C4-2B (cell line): ENCODE measurements at regions not wholly inside any gene's neighbourhood (a gene's known extent, or its start where the extent isn't known, plus 50 kb on each side); places are given as distances from the start of the nearest gene placed in this dataset.

Experiments used
- H3K27ac ChIP-seq: fragments of 450-650 bp; 2 replicates; pipeline ENCODE4 v1.5.1; 2017
- ZFX ChIP-seq: fragments of 450-650 bp; IDR thresholded peaks from 2 replicates; pipeline ENCODE4 v1.6.1; 2017
- TF ChIP-seq, protein P1 (sequence below): fragments of 450-650 bp; conservative IDR thresholded peaks from 2 replicates; pipeline ENCODE4 v1.5.1; 2017; ENCODE audit warnings: mild to moderate bottlenecking

DNA sequence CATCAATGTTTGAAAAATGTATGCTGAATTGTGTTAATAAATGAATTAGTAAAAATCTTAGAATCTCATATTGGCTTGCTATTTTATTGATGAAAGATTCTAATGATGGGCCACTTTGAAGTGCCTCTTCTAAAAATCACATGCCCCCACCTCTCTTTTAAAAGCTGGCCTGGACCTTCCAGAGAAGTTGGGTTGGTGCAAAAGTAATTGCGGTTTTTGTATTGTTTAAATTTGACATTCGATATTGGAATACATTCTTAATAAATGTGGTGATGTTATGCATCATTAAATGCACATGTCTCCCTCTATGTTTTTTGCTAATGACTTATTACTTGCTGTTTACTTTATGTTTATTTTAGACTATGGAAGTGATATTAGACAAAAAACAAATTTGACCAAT, 314.6 kb upstream of the C16orf82 start:
- no peak overlapping the region for H3K27ac ChIP-seq
- no peak for TF ChIP-seq ZFX
- TF ChIP-seq, protein P1, sequence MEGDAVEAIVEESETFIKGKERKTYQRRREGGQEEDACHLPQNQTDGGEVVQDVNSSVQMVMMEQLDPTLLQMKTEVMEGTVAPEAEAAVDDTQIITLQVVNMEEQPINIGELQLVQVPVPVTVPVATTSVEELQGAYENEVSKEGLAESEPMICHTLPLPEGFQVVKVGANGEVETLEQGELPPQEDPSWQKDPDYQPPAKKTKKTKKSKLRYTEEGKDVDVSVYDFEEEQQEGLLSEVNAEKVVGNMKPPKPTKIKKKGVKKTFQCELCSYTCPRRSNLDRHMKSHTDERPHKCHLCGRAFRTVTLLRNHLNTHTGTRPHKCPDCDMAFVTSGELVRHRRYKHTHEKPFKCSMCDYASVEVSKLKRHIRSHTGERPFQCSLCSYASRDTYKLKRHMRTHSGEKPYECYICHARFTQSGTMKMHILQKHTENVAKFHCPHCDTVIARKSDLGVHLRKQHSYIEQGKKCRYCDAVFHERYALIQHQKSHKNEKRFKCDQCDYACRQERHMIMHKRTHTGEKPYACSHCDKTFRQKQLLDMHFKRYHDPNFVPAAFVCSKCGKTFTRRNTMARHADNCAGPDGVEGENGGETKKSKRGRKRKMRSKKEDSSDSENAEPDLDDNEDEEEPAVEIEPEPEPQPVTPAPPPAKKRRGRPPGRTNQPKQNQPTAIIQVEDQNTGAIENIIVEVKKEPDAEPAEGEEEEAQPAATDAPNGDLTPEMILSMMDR, result no peak

DNA sequence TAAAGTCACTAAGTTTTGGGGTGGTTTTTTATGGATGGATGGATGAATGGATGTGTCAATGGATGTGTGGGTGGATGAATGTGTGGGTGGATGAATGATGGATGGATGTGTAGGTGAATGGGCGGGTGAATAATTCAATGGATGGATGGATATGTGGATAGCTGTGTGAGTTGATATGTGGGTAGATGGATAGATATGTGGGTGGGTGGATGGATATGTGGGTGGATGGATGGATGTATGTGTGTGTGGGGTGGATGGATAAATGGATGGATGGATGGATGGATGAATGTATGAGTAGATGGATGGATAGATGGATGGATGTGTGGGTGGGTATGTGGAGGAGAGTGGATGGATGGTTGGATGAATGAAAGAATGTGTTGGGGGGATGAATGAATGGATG, 310.1 kb upstream of the C16orf82 start:
- H3K27ac ChIP-seq, result no peak overlapping the region
- no peak for TF ChIP-seq ZFX
- TF ChIP-seq, protein P1, result no peak

DNA sequence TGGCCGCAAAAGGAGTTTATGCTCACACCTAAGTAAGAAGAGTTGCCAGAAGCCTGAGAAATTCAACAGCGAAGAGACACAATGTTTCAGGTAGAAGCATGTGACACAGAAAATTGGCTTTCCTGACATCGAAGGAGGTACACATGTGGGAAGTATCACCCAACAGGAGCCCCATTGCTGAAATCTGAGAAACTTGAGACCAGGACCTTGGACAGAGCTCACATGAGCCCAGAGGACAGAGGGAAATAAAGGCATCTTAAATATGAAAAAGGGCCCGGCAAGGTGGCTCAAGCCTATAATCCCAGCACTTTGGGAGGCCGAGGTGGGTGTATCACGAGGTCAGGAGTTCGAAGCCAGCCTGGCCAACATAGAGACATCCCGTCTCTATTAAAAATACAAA, 304.1 kb upstream of the C16orf82 start:
- TF ChIP-seq, protein P1, result no peak
- TF ChIP-seq ZFX, result no peak
- H3K27ac ChIP-seq, result no peak overlapping the region

DNA sequence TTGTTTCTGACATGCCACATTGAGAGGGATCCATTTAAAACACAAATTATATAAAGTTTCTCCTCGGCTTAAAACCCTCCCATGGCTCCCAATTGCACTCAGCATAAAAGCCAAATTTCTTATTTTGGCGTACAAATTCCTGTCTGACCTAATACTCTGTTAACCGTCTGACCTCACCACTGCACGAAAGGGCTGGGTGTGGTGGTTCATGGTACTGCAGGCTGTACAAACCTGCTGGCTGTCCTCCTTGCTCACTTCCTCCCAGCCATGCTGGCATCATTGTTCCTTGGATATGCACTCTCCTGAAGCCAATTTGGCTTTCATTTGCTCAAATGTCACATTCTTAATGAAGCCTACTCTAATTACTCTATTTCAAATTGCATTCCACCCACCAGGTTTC, 301.6 kb upstream of the C16orf82 start:
- H3K27ac ChIP-seq, result no peak overlapping the region
- TF ChIP-seq ZFX, result no peak
- TF ChIP-seq, protein P1, result peak; percentile 42

DNA sequence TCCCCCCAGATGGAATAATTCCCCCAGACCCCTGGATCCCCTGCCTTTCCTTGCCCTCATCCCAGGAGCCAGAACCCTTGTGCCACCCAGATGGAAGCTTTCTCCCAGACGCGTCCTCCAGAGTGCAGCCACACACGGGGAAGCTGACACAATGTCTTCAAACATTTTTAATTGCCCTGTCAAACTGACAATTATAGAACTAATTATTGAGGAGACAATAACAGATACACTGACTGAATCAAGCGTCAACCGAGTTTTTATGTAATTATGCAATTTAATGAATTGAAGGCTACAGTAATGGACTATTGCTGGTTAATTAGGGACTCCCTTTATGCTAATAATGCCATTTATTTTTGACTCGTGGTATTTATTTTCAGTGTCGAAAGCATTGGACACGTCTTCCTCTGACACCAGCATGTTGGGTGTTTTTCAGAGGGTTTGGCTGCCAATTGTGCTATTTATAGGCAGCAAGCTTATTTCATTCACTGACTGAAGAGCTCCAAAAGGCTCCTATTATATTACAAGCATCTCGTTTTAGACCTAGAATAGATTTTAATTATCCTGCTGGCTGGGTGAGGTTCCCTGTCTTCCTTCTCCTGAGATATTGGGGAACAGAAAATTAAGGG, 298.2 kb upstream of the C16orf82 start:
- TF ChIP-seq, protein P1, result no peak
- TF ChIP-seq ZFX, result no peak
- no peak overlapping the region for H3K27ac ChIP-seq

DNA sequence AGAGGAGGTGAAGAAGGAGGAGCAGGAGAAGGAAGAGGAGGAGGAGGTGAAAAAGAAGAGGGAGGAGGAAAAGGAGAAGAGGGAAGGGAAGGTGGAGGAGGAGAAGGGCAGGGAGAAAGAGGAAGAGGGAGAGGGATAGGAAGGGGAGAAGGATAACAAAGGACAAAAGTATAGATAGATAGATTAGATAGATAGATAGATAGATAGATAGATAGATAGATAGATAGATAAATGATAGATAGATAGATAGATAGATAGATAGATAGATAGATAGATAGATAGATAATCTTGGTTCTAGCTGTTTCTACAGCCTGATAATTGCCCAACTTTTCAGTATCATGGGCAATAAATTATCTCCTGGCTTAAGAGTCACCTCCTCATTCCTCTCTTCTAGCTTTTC, 296.2 kb upstream of the C16orf82 start:
- no peak overlapping the region for H3K27ac ChIP-seq
- TF ChIP-seq ZFX, result no peak
- TF ChIP-seq, protein P1, result no peak

DNA sequence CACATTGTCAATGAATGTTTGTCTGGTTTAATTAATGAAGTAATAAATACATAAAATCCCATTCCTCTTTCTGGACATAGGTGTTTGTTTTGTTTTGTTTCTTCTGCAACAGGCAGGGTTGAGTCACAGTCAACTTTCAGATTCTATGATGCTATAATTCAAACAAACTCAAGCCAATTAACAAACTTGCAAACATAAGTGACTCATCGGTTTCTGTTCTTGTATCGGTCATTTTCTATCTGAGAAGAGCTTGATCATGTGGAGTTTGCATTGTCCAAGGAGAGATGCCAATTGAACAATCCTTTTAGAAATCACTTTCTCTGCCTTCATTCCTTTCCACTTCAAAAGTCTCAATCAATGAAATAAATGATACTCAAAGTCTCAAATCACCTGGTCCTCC, 294.2 kb upstream of the C16orf82 start:
- TF ChIP-seq ZFX, result no peak
- TF ChIP-seq, protein P1, result no peak

More for the DNA sequence above, 294.2 kb upstream of the C16orf82 start:
- H3K27ac ChIP-seq, result no peak overlapping the region
